ENCODE measurements at regions not wholly inside any gene's neighbourhood (a gene's known extent, or its start where the extent isn't known, plus 50 kb on each side); places are given as distances from the start of the nearest gene placed in this dataset.

DNA sequence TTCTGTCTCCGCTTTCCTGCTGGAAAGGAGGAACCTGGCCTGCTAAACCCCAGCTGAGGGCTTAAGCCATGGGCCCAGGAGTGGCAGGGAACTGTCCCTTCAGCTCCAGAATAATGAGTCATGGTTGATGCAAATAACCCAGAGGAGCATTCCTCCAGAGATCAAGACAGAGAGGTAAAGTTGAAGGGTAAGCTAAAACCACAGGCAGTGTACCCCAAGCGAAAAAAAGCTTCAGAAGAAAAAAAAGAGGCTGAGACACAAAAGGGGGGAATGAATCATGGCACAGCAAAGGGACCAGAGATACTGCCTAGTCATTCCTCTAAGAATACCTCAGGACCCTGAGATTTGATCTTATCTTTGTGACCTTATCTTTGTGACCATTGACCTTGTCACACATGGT is 199.5 kb upstream of the TAS2R1 start:
- Histone ChIP-seq H3K4me1 (no peaks in the 10 kb centered on the region), H3K27me3 (no peaks in the 10 kb centered on the region), H3K4me3 (no peak overlapping the region), H3K36me3 (no peaks in the 10 kb centered on the region), H3K9me3 (no peaks in the 10 kb centered on the region), H3K27ac (no peak overlapping the region)
- intact Hi-C loops (cut with DNase I; ENCODE audit: low total_unique reads): no loop called here
- TF ChIP-seq, protein P1, sequence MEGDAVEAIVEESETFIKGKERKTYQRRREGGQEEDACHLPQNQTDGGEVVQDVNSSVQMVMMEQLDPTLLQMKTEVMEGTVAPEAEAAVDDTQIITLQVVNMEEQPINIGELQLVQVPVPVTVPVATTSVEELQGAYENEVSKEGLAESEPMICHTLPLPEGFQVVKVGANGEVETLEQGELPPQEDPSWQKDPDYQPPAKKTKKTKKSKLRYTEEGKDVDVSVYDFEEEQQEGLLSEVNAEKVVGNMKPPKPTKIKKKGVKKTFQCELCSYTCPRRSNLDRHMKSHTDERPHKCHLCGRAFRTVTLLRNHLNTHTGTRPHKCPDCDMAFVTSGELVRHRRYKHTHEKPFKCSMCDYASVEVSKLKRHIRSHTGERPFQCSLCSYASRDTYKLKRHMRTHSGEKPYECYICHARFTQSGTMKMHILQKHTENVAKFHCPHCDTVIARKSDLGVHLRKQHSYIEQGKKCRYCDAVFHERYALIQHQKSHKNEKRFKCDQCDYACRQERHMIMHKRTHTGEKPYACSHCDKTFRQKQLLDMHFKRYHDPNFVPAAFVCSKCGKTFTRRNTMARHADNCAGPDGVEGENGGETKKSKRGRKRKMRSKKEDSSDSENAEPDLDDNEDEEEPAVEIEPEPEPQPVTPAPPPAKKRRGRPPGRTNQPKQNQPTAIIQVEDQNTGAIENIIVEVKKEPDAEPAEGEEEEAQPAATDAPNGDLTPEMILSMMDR (IDR thresholded peaks at IDR 0.05): no peak
- TF ChIP-seq POLR2A (IDR thresholded peaks at IDR 0.05) (no peak), POLR2AphosphoS5 (IDR thresholded peaks at IDR 0.05) (no peak)
- no peak for DNase-seq (ENCODE audit: low spot score in 2 of 2)

DNA sequence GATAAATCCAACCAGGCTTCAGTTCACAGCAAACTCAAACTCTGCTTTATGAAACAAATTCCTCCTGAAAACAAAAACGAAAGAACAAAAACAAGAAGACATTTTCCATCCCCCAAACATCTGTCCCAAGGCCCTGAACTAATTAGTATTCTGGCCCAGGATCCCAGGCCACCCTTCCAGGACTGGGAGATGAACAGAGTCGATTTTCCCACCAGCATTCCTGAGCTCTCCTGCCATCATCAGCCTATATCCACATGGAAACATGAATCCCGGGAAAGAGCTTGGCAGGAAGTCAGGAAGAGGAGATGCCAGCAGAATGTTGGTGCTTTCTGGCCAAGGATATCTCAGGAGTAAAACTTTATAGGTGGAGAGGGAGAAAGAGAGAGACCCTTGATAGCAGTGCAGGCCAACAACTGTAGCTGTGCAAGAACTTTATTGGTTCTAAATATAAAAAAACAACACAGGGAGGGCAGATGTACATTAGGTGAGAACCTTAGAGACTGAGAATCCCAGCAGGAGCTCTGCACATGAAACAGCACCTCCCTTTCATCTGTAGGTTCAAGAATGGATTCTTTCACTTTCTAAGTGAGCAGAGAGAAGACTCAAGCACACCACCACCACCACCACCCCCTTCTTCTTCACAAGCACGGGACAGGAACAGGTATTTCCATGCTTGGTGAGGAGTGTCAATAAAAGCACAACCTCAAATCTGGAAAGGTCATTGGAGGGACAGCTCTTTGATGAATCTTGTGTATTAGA is 190.7 kb upstream of the TAS2R1 start:
- H3K27me3 ChIP-seq: no peaks in the 10 kb centered on the region
- H3K36me3 ChIP-seq: no peaks in the 10 kb centered on the region
- no peak for DNase-seq (ENCODE audit: low spot score in 2 of 2)
- H3K27ac ChIP-seq: peak overlapping the region; percentile 8 to 38
- H3K9me3 ChIP-seq: no peaks in the 10 kb centered on the region
- TF ChIP-seq, protein P1 (IDR thresholded peaks at IDR 0.05): no peak
- intact Hi-C loops (cut with DNase I; ENCODE audit: low total_unique reads): no loop called here
- H3K4me3 ChIP-seq: peak overlapping the region in 2 of 3 donors; percentile 3 to 7
- no peaks in the 10 kb centered on the region for H3K4me1 ChIP-seq

- H3K27me3 ChIP-seq: no peaks in the 10 kb centered on the region
- no peak overlapping the region for H3K27ac ChIP-seq
- no peak overlapping the region for H3K4me3 ChIP-seq
- no peaks in the 10 kb centered on the region for H3K9me3 ChIP-seq
- H3K36me3 ChIP-seq: no peaks in the 10 kb centered on the region
- intact Hi-C loops (cut with DNase I; ENCODE audit: low total_unique reads): no loop called here
- H3K4me1 ChIP-seq: no peaks in the 10 kb centered on the region
- TF ChIP-seq POLR2AphosphoS5 (IDR thresholded peaks at IDR 0.05): no peak
- TF ChIP-seq, protein P1 (IDR thresholded peaks at IDR 0.05): no peak
- TF ChIP-seq POLR2A (IDR thresholded peaks at IDR 0.05): no peak
- no peak for DNase-seq (ENCODE audit: low spot score in 2 of 2)
Observed at GRCh38 chr5:9818340-9818845, 188.2 kb upstream of the TAS2R1 start.

- no peak for TF ChIP-seq POLR2A (IDR thresholded peaks at IDR 0.05)
- TF ChIP-seq, protein P1 (IDR thresholded peaks at IDR 0.05): no peak
- TF ChIP-seq POLR2AphosphoS5 (IDR thresholded peaks at IDR 0.05): no peak
- H3K36me3 ChIP-seq: no peaks in the 10 kb centered on the region
- intact Hi-C loops (cut with DNase I; ENCODE audit: low total_unique reads): no loop called here
- H3K27ac ChIP-seq: no peak overlapping the region
- no peak overlapping the region for H3K4me3 ChIP-seq
- DNase-seq (ENCODE audit: low spot score in 2 of 2): no peak
- H3K9me3 ChIP-seq: no peaks in the 10 kb centered on the region
- H3K4me1 ChIP-seq: no peaks in the 10 kb centered on the region
- H3K27me3 ChIP-seq: no peaks in the 10 kb centered on the region
Observed at GRCh38 chr5:9817819-9818218, 187.7 kb upstream of the TAS2R1 start.

- Histone ChIP-seq H3K4me3 (no peak overlapping the region), H3K9me3 (no peaks in the 10 kb centered on the region), H3K36me3 (no peaks in the 10 kb centered on the region), H3K4me1 (no peaks in the 10 kb centered on the region), H3K27me3 (no peaks in the 10 kb centered on the region), H3K27ac (no peak overlapping the region)
- intact Hi-C loops (cut with DNase I; ENCODE audit: low total_unique reads): no loop called here
- no peak for DNase-seq (ENCODE audit: low spot score in 2 of 2)
- TF ChIP-seq POLR2AphosphoS5 (IDR thresholded peaks at IDR 0.05) (no peak), POLR2A (IDR thresholded peaks at IDR 0.05) (no peak)
- TF ChIP-seq, protein P1 (IDR thresholded peaks at IDR 0.05): no peak
Observed at GRCh38 chr5:9815051-9815450, 184.9 kb upstream of the TAS2R1 start.
